ENCODE measurements at regions not wholly inside any gene's neighbourhood (a gene's known extent, or its start where the extent isn't known, plus 50 kb on each side); places are given as distances from the start of the nearest gene placed in this dataset.

DNA sequence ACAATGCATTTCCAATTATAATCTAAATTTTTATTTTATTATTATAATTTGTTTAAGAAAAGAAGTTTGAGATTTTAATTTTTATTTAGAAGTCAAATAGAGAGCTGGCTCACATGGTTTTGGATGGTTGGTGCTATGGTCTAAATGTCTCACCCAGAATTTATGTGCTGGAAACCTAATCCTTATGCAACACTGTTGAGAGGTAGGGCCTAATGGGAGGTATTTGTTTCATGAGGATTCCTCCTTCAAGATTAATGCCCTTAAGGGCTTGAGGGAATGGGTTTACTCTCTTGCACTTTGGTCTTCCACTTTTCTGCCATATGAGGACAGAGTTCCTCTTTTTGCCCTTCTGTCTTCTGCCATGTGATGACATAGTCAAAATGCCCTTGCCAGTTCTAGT is 960.5 kb upstream of the IGFBP7 start:
- H3K4me1 Mint-ChIP-seq (ENCODE audit: unreplicated experiment), result no peaks in the 10 kb centered on the region
- no peaks in the 10 kb centered on the region for H3K27me3 Mint-ChIP-seq (ENCODE audit: unreplicated experiment)
- no peak for DNase-seq (ENCODE audit: extremely low spot score, unreplicated experiment)
- no peak overlapping the region for H3K4me3 Mint-ChIP-seq (ENCODE audit: unreplicated experiment)
- TF ChIP-seq, protein P1, sequence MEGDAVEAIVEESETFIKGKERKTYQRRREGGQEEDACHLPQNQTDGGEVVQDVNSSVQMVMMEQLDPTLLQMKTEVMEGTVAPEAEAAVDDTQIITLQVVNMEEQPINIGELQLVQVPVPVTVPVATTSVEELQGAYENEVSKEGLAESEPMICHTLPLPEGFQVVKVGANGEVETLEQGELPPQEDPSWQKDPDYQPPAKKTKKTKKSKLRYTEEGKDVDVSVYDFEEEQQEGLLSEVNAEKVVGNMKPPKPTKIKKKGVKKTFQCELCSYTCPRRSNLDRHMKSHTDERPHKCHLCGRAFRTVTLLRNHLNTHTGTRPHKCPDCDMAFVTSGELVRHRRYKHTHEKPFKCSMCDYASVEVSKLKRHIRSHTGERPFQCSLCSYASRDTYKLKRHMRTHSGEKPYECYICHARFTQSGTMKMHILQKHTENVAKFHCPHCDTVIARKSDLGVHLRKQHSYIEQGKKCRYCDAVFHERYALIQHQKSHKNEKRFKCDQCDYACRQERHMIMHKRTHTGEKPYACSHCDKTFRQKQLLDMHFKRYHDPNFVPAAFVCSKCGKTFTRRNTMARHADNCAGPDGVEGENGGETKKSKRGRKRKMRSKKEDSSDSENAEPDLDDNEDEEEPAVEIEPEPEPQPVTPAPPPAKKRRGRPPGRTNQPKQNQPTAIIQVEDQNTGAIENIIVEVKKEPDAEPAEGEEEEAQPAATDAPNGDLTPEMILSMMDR (IDR thresholded peaks at IDR 0.05), result no peak
- H3K27ac Mint-ChIP-seq (ENCODE audit: unreplicated experiment), result no peak overlapping the region
- peaks cover 6% of the 10 kb centered on the region for H3K9me3 Mint-ChIP-seq (ENCODE audit: unreplicated experiment)
- H3K36me3 Mint-ChIP-seq (ENCODE audit: unreplicated experiment), result no peaks in the 10 kb centered on the region

DNA sequence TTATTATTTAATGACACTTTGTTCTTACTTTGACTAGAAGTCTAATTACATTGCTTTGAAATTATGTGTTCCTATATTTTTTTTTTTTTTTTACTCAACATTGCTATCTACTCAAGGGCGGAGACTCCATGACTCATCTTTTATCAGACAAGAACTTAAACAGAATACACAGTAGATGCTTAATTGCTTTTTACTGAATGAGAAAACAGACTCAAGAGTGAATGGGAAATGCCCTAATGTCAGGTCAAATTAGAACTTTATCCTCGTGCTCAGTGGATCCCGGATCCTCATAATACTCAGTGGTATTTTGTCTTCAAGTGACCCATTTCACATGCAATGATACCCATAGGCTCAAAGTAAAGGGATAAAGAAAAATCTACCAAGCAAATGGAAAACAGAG is 954.5 kb upstream of the IGFBP7 start:
- Mint-ChIP-seq H3K4me3 (ENCODE audit: unreplicated experiment) (no peak overlapping the region), H3K36me3 (ENCODE audit: unreplicated experiment) (no peaks in the 10 kb centered on the region), H3K4me1 (ENCODE audit: unreplicated experiment) (no peaks in the 10 kb centered on the region), H3K27ac (ENCODE audit: unreplicated experiment) (no peak overlapping the region), H3K27me3 (ENCODE audit: unreplicated experiment) (no peaks in the 10 kb centered on the region), H3K9me3 (ENCODE audit: unreplicated experiment) (no peaks in the 10 kb centered on the region)
- DNase-seq (ENCODE audit: extremely low spot score, unreplicated experiment), result no peak
- TF ChIP-seq, protein P1 (IDR thresholded peaks at IDR 0.05), result no peak

- DNase-seq (ENCODE audit: extremely low spot score, unreplicated experiment), result no peak
- H3K27me3 Mint-ChIP-seq (ENCODE audit: unreplicated experiment), result no peaks in the 10 kb centered on the region
- H3K36me3 Mint-ChIP-seq (ENCODE audit: unreplicated experiment), result no peaks in the 10 kb centered on the region
- TF ChIP-seq, protein P1 (IDR thresholded peaks at IDR 0.05), result no peak
- H3K4me3 Mint-ChIP-seq (ENCODE audit: unreplicated experiment), result no peak overlapping the region
- no peak overlapping the region for H3K27ac Mint-ChIP-seq (ENCODE audit: unreplicated experiment)
- no peaks in the 10 kb centered on the region for H3K9me3 Mint-ChIP-seq (ENCODE audit: unreplicated experiment)
- no peaks in the 10 kb centered on the region for H3K4me1 Mint-ChIP-seq (ENCODE audit: unreplicated experiment)
Measured at GRCh38 chr4:58063404-58064160, 953.4 kb upstream of the IGFBP7 start.

GRCh38 chr4:58061967-58062366 is 951.8 kb upstream of the IGFBP7 start:
- TF ChIP-seq, protein P1 (IDR thresholded peaks at IDR 0.05), result no peak
- H3K27me3 Mint-ChIP-seq (ENCODE audit: unreplicated experiment), result no peaks in the 10 kb centered on the region
- no peak overlapping the region for H3K27ac Mint-ChIP-seq (ENCODE audit: unreplicated experiment)
- H3K9me3 Mint-ChIP-seq (ENCODE audit: unreplicated experiment), result no peaks in the 10 kb centered on the region
- no peak overlapping the region for H3K4me3 Mint-ChIP-seq (ENCODE audit: unreplicated experiment)
- no peak for DNase-seq (ENCODE audit: extremely low spot score, unreplicated experiment)
- no peaks in the 10 kb centered on the region for H3K36me3 Mint-ChIP-seq (ENCODE audit: unreplicated experiment)
- H3K4me1 Mint-ChIP-seq (ENCODE audit: unreplicated experiment), result no peaks in the 10 kb centered on the region

GRCh38 chr4:58050439-58050838 is 940.3 kb upstream of the IGFBP7 start:
- Mint-ChIP-seq H3K36me3 (ENCODE audit: unreplicated experiment) (no peaks in the 10 kb centered on the region), H3K4me1 (ENCODE audit: unreplicated experiment) (no peaks in the 10 kb centered on the region), H3K9me3 (ENCODE audit: unreplicated experiment) (no peaks in the 10 kb centered on the region), H3K4me3 (ENCODE audit: unreplicated experiment) (no peak overlapping the region), H3K27ac (ENCODE audit: unreplicated experiment) (no peak overlapping the region), H3K27me3 (ENCODE audit: unreplicated experiment) (no peaks in the 10 kb centered on the region)
- TF ChIP-seq, protein P1 (IDR thresholded peaks at IDR 0.05), result no peak
- no peak for DNase-seq (ENCODE audit: extremely low spot score, unreplicated experiment)

Data from osteocyte (in vitro differentiated cells).